Heart left ventricle (tissue), 16 donors: ENCODE measurements at regions not wholly inside any gene's neighbourhood (a gene's known extent, or its start where the extent isn't known, plus 50 kb on each side); places are given as distances from the start of the nearest gene placed in this dataset.
A peak's percentile ranks its signal among the peaks of the same experiment; 100 is the strongest.

Experiments
- ATAC-seq, 4 donors: fragments of 200-7000 bp; cut with Tn5 transposase; one replicate each; pipeline ENCODE4 v1.9.1; 2020 to 2022; ENCODE audit warnings: moderate library complexity in 4 of 4, mild to moderate bottlenecking in 3 of 4, moderate number of reproducible peaks in 1 of 4
- DNase-seq, 5 donors: peaks; one replicate each; pipeline ENCODE4 v3.0.0-alpha.2; 2020
- H3K27ac ChIP-seq, 12 donors: fragments of 200-600 bp; sonication (generic) in 4 of 12; one replicate each; pipeline versions ENCODE4 v1.5.0 to v1.8.0; 2016 to 2022; ENCODE audit warnings: mild to moderate bottlenecking in 2 of 12
- H3K27me3 ChIP-seq, 9 donors: fragments of 200-600 bp; sonication (generic) in 2 of 9; one replicate each; pipeline versions ENCODE4 v1.5.1 to v1.8.0; 2016 to 2022; ENCODE audit warnings: mild to moderate bottlenecking in 3 of 9
- H3K36me3 ChIP-seq, 9 donors: fragments of 200-600 bp; sonication (generic) in 2 of 9; one replicate each; pipeline versions ENCODE4 v1.5.0 to v1.8.0; 2018 to 2022; ENCODE audit warnings: mild to moderate bottlenecking in 2 of 9
- H3K4me1 ChIP-seq, 12 donors: fragments of 200-600 bp; sonication (generic) in 4 of 12; one replicate each; pipeline versions ENCODE4 v1.5.0 to v1.8.0; 2016 to 2022; ENCODE audit warnings: mild to moderate bottlenecking in 3 of 12
- H3K4me3 ChIP-seq, 12 donors: fragments of 200-600 bp; sonication (generic) in 4 of 12; one replicate each; pipeline versions ENCODE4 v1.5.0 to v1.8.0; 2017 to 2022; ENCODE audit warnings: mild to moderate bottlenecking in 9 of 12, moderate library complexity in 4 of 12
- H3K9me3 ChIP-seq, 12 donors: fragments of 200-600 bp; sonication (generic) in 4 of 12; one replicate each; pipeline versions ENCODE4 v1.5.0 to v1.8.0; 2016 to 2022; ENCODE audit warnings: mild to moderate bottlenecking in 1 of 12
- CTCF ChIP-seq, 12 donors: fragments of 200-600 bp; sonication (generic) in 4 of 12; IDR thresholded peaks; one replicate each; pipeline versions ENCODE4 v1.5.0 to v1.8.0; 2018 to 2022; ENCODE audit warnings: antibody characterized with exemption in 12 of 12, mild to moderate bottlenecking in 5 of 12
- POLR2A ChIP-seq, 2 donors: fragments of 450-650 bp; IDR thresholded peaks; one replicate each; pipeline ENCODE4 v1.6.1; 2017; ENCODE audit warnings: antibody characterized with exemption in 2 of 2, mild to moderate bottlenecking in 2 of 2, moderate library complexity in 2 of 2
- WGBS, 4 donors: extraction: QIAGEN DNeasy Blood & Tissue Kit in 2 of 4; methylation state at CpG; one replicate each; pipeline versions ENCODE4 v1.1.5 to v1.1.7; 2013 to 2018; 5-methylcytosine and 5-hydroxymethylcytosine counted together
- intact Hi-C, 10 donors: fragments of 100-400 bp; cut with DNase I; formaldehyde crosslinking; loops; one replicate each; pipeline versions ENCODE4 v1.11.1 to v1.14.2; 2022
- donor health status: ischemic (EF 13 %, LVEDD 7.1; RV severe dilation, severe dysfunction).
- donor health status: healthy with polysubstance abuse.
- donor health status: DM: no; HTN: yes; CAD: no.
- donor health status: DM: no; HTN: no; CAD: no.
- donor health status: ischemic (EF 25% LVEDD 6.9; RV normal size, moderate dysfunction).
- donor health status: ischemic (EF 25% LVEDD 5.7; RV mildly dilated, moderate dysfunction).
- donor health status: healthy.
- donor health status: DM: yes; HTN: yes; CAD: no.
- donor health status: ischemic (EF 35%, LVEDD 5.7; RV mildly dilated, moderate dysfunction).
- donor health status: nonischemic (EF 11% LVEDD 7.7; RV severe dilation, severe dysfunction).
- donor health status: DM: yes; HTN: yes; CAD: no.
- donor health status: PGD.
- donor health status: ischemic (EF 29% LVEDD 5.4; RV normal size, mild dysfunction).
- donor health status: nonischemic (EF 23%, LVEDD 6.1; RV moderate dilation, normal function).

- intact Hi-C loops, result loop anchor here in 3 of 10 donors (10.0 kb wide), 3 partner anchors 153 to 183 kb away; no protein-coding TSS in a partner anchor
- WGBS, 4 donors, result 70 to 81% (median 76%) methylated on average over 2 of the region's 2 CpGs
- H3K27ac ChIP-seq, result peak overlapping the region in 2 of 12 donors; percentile 7 to 30
Observed at GRCh38 chr14:71318097-71318459, 410.8 kb downstream of the PCNX1 start.

GRCh38 chr14:71319666-71320065 is 412.4 kb downstream of the PCNX1 start:
- ATAC-seq (peak in 1 of 4 donors; percentile 2), DNase-seq (no peak)
- no peaks in the 10 kb centered on the region for H3K36me3 ChIP-seq
- H3K27ac ChIP-seq, result peak overlapping the region in 11 of 12 donors; percentile 9 to 99 (median 92)
- H3K4me1 ChIP-seq, result peaks cover 0 to 28% (median 12%) of the 10 kb centered on the region in 12 donors
- H3K27me3 ChIP-seq, result no peaks in the 10 kb centered on the region
- intact Hi-C loops, result loop anchor here in 7 of 10 donors (2.0 to 10.0 kb wide), 12 partner anchors 85 to 433 kb away; no protein-coding TSS in a partner anchor
- H3K9me3 ChIP-seq, result no peaks in the 10 kb centered on the region
- WGBS, 4 donors, result 19 to 27% (median 26%) methylated on average over 5 of the region's 5 CpGs
- TF ChIP-seq POLR2A (IDR thresholded peaks at IDR 0.05) (no peak), CTCF (IDR thresholded peaks at IDR 0.05) (no peak)
- peak overlapping the region; percentile 68 to 96 (median 90) for H3K4me3 ChIP-seq

More at GRCh38 chr14:71318097-71318459, 410.8 kb downstream of the PCNX1 start:
- Histone ChIP-seq H3K9me3 (peaks cover 0 to 2% (median 0%) of the 10 kb centered on the region in 12 donors), H3K4me1 (peaks cover 0 to 27% (median 12%) of the 10 kb centered on the region in 12 donors), H3K27me3 (no peaks in the 10 kb centered on the region), H3K36me3 (no peaks in the 10 kb centered on the region), H3K4me3 (no peak overlapping the region)
- no peak for DNase-seq
- ATAC-seq, result no peak
- TF ChIP-seq POLR2A (IDR thresholded peaks at IDR 0.05) (no peak), CTCF (IDR thresholded peaks at IDR 0.05) (no peak)

- peak; percentile 98 to 99 (median 98) for ATAC-seq
- Histone ChIP-seq H3K4me1 (peaks cover 0 to 34% (median 12%) of the 10 kb centered on the region in 12 donors), H3K9me3 (no peaks in the 10 kb centered on the region), H3K36me3 (no peaks in the 10 kb centered on the region), H3K27me3 (no peaks in the 10 kb centered on the region), H3K4me3 (peak within 1 kb of the TSS; percentile 68 to 96 (median 90)), H3K27ac (peak within 1 kb of the TSS; percentile 82 to 99 (median 92))
- intact Hi-C loops, result loop anchor here in 7 of 10 donors (2.0 to 10.0 kb wide), 10 partner anchors 85 to 433 kb away; no protein-coding TSS in a partner anchor
- peak; percentile 98 to 100 (median 99) for DNase-seq
- 0 to 2% (median 0%) methylated on average over 23 to 52 of the region's 52 CpGs for WGBS, 4 donors
- TF ChIP-seq CTCF (IDR thresholded peaks at IDR 0.05) (peak in 2 of 12 donors; percentile 7 to 10), POLR2A (IDR thresholded peaks at IDR 0.05) (peak in 1 of 2 donors; percentile 85)
Observed at GRCh38 chr14:71320107-71320733, 413.0 kb downstream of the PCNX1 start, which contains the start of gene SIPA1L1. TSS of gene SIPA1L1 (plus strand) at chr14:71320476.
